Stomach smooth muscle (tissue), 2 donors: ENCODE measurements at regions not wholly inside any gene's neighbourhood (a gene's known extent, or its start where the extent isn't known, plus 50 kb on each side); places are given as distances from the start of the nearest gene placed in this dataset.

ENCODE experiments used
- H3K27ac ChIP-seq: one replicate; pipeline ENCODE4 v1.7.0; 2013; ENCODE audit warnings: mild to moderate bottlenecking, low read length, inconsistent platforms
- H3K27me3 ChIP-seq, 2 donors: one replicate each; pipeline ENCODE4 v1.7.0; 2013; ENCODE audit warnings: low read length in 2 of 2; ENCODE audit not compliant: insufficient read depth in 2 of 2, control insufficient read depth in 1 of 2
- H3K36me3 ChIP-seq, 2 donors: one replicate each; pipeline ENCODE4 v1.7.0; 2013; ENCODE audit warnings: low read length in 2 of 2; ENCODE audit not compliant: control insufficient read depth in 2 of 2, insufficient read depth in 2 of 2
- H3K4me1 ChIP-seq: one replicate; pipeline ENCODE4 v1.7.0; 2013; ENCODE audit warnings: low read length; ENCODE audit not compliant: control insufficient read depth, insufficient read depth
- H3K4me3 ChIP-seq, 2 donors: one replicate each; pipeline ENCODE4 v1.7.0; 2013; ENCODE audit warnings: low read length in 2 of 2
- H3K9ac ChIP-seq, 2 donors: one replicate each; pipeline ENCODE4 v1.7.0; 2013; ENCODE audit warnings: low read length in 2 of 2, mild to moderate bottlenecking in 1 of 2
- H3K9me3 ChIP-seq, 2 donors: one replicate each; pipeline ENCODE4 v1.7.0; 2013; ENCODE audit warnings: low read length in 2 of 2; ENCODE audit not compliant: control insufficient read depth in 2 of 2
- donor health status: healthy.
- donor health status: Pancreatic carcinoma.

DNA sequence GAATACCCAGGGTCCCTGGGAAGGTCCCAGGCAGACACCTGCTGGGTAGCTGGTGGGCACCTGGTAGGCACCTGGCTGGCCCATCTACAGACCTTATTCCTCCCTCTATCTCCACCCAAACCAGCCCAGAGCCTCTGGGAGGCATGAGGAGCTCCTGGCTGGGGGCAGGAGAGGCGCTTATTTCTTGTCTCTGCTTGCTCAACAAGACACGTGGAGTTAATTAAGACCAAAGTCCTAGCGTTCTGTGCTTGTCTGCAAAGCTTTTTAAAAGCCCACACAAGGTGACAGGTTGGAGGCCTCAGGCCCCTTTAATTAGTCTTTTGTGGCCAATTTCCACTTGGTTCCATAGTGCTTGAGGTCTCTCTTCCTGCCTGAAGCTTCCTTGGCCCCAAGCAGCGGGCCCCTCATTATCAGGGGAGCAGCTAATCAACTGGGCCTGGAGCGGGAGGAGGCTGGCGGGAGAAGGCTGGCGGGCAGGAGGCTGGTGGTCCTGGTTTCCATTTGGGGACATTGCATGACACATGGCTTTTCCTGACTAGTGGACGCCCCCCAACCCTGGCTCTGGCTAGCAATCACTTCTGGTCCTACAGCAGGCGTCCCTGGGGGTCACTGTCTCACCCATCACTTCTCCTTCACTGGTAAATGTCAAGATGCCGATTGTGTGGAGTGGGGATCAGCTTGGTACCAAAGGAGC lies 65.4 kb upstream of the HDAC4 start:
- H3K36me3 ChIP-seq, result no peaks in the 10 kb centered on the region
- no peaks in the 10 kb centered on the region for H3K9me3 ChIP-seq
- H3K9ac ChIP-seq, result no peak overlapping the region
- H3K4me3 ChIP-seq, result no peak overlapping the region
- H3K27ac ChIP-seq, result no peak overlapping the region
- peaks cover 22% of the 10 kb centered on the region for H3K4me1 ChIP-seq
- no peaks in the 10 kb centered on the region for H3K27me3 ChIP-seq

- H3K36me3 ChIP-seq, result no peaks in the 10 kb centered on the region
- no peak overlapping the region for H3K9ac ChIP-seq
- H3K27ac ChIP-seq, result peak overlapping the region; percentile 11
- H3K9me3 ChIP-seq, result no peaks in the 10 kb centered on the region
- peaks cover 22% of the 10 kb centered on the region for H3K4me1 ChIP-seq
- peak overlapping the region in 1 of 2 donors; percentile 8 for H3K4me3 ChIP-seq
- H3K27me3 ChIP-seq, result no peaks in the 10 kb centered on the region
Observed at GRCh38 chr2:239465017-239466001, 64.5 kb upstream of the HDAC4 start.

- Histone ChIP-seq H3K27me3 (no peaks in the 10 kb centered on the region), H3K36me3 (no peaks in the 10 kb centered on the region), H3K27ac (peak overlapping the region; percentile 11), H3K9ac (no peak overlapping the region), H3K4me1 (peaks cover 22% of the 10 kb centered on the region), H3K9me3 (no peaks in the 10 kb centered on the region), H3K4me3 (no peak overlapping the region)
Observed at GRCh38 chr2:239464166-239465016, 63.6 kb upstream of the HDAC4 start.

- Histone ChIP-seq H3K27ac (no peak overlapping the region), H3K9me3 (no peaks in the 10 kb centered on the region), H3K36me3 (no peaks in the 10 kb centered on the region), H3K4me1 (peaks cover 22% of the 10 kb centered on the region), H3K27me3 (no peaks in the 10 kb centered on the region), H3K9ac (no peak overlapping the region), H3K4me3 (no peak overlapping the region)
Observed at GRCh38 chr2:239463541-239464165, 62.8 kb upstream of the HDAC4 start.

- no peaks in the 10 kb centered on the region for H3K27me3 ChIP-seq
- H3K27ac ChIP-seq, result no peak overlapping the region
- peaks cover 22% of the 10 kb centered on the region for H3K4me1 ChIP-seq
- no peaks in the 10 kb centered on the region for H3K36me3 ChIP-seq
- H3K4me3 ChIP-seq, result no peak overlapping the region
- no peak overlapping the region for H3K9ac ChIP-seq
- H3K9me3 ChIP-seq, result no peaks in the 10 kb centered on the region
Observed at GRCh38 chr2:239462671-239463506, 62.1 kb upstream of the HDAC4 start.

DNA sequence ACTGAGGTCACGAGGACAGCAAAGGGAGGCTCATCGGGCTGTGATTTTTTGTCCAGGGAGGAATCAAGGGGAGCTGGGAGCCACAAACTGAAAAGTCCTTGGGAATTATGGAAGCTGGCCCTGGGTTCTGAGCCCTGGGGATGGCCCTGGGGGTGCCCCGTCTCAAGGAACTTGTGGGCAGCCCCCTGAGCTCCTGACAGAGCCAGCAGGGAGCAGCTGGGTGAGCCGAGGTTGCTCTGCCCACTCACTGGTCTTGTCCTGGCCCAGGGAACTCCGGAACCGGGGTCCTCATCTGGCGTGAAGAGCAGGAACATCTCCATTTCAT lies 61.3 kb upstream of the HDAC4 start:
- no peaks in the 10 kb centered on the region for H3K9me3 ChIP-seq
- no peak overlapping the region for H3K4me3 ChIP-seq
- H3K27me3 ChIP-seq, result no peaks in the 10 kb centered on the region
- H3K36me3 ChIP-seq, result no peaks in the 10 kb centered on the region
- no peak overlapping the region for H3K9ac ChIP-seq
- H3K4me1 ChIP-seq, result peaks cover 22% of the 10 kb centered on the region
- H3K27ac ChIP-seq, result no peak overlapping the region

DNA sequence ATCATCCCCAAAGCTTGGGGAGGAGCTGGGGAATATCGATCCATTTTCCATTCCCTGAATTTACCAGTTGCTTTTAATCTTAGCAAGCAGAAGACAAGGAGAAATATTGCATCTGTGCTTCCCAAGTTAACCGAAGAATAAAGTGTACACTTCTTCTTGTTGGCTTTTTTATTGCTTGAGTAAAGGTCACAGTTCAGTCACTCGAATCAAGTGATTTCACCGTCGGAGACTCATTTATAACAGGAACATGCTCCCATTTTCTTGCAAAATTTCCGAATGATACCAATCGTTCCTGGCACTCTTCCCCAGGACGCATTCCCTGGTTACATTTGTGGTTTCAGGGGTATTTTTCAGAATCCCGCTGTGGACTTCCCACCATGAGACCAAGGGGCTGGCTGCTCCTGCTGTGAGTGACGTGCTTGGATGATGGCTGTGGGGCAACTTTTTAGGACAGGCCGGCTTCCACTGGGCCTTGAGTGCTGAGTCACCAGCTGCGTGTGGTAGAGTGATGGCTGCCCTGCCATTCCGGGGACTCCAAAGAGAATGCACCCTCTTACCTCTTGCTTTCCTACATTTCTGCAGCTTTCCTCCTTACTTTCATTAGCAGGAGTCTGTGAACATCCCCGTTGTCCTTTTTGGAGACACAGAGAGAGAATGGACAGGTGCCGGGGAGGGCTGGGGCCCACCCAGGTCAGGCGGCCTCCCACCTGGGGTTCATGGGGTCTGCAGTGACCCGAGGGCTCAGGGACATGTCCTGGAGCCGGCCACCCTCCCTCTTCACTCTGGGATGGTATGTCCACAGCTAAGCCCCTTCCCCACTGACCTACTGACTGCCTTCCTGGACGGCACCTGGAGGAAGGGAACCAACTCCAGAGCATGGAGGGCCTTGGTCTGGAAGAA lies 60.7 kb upstream of the HDAC4 start:
- Histone ChIP-seq H3K27ac (no peak overlapping the region), H3K4me3 (no peak overlapping the region), H3K4me1 (peaks cover 22% of the 10 kb centered on the region), H3K9me3 (no peaks in the 10 kb centered on the region), H3K27me3 (no peaks in the 10 kb centered on the region), H3K36me3 (no peaks in the 10 kb centered on the region), H3K9ac (no peak overlapping the region)

DNA sequence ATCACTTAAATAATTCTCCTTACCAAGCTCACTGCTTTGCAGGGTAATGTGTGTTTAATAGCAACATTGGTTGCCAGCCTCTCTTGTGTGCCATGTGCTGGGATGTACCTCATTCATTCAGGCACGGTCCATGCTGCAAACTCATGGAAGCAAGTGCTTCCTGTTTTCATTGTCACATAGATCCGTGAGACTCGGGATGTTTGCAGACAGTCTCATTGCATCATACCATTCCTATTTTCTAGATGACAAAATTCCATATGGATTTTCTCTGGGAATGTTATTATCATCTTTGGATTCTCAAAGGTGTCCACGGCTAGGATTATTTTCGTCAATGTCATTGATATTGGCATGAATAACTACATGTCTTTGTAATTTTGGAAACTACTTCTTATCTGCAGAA lies 60.0 kb upstream of the HDAC4 start:
- Histone ChIP-seq H3K27ac (no peak overlapping the region), H3K9ac (no peak overlapping the region), H3K27me3 (no peaks in the 10 kb centered on the region), H3K36me3 (no peaks in the 10 kb centered on the region), H3K4me1 (peaks cover 20% of the 10 kb centered on the region), H3K9me3 (no peaks in the 10 kb centered on the region), H3K4me3 (no peak overlapping the region)

GRCh38 chr2:239459606-239460005 lies 58.8 kb upstream of the HDAC4 start:
- Histone ChIP-seq H3K9me3 (peaks cover 0 to 3% of the 10 kb centered on the region in 2 donors), H3K4me1 (peaks cover 11% of the 10 kb centered on the region), H3K4me3 (no peak overlapping the region), H3K9ac (no peak overlapping the region), H3K36me3 (no peaks in the 10 kb centered on the region), H3K27ac (no peak overlapping the region), H3K27me3 (no peaks in the 10 kb centered on the region)
